HFF-Myc (cell line): ENCODE measurements at regions not wholly inside any gene's neighbourhood (a gene's known extent, or its start where the extent isn't known, plus 50 kb on each side); places are given as distances from the start of the nearest gene placed in this dataset.

Experiments
- DNase-seq: peaks from one replicate; pipeline ENCODE4 v3.0.0-alpha.2; 2011; ENCODE audit warnings: low read depth; ENCODE audit errors: extremely low read depth
- H3K4me3 ChIP-seq: replicated peaks from 2 replicates; pipeline ENCODE4 v1.5.1; 2011; ENCODE audit warnings: low read depth, mild to moderate bottlenecking, control low read depth, low read length
- TF ChIP-seq, protein P1 (sequence below): IDR thresholded peaks from 2 replicates; pipeline ENCODE4 v1.5.1; 2012; ENCODE audit warnings: mild to moderate bottlenecking, low read depth, low read length, control low read depth; ENCODE audit errors: missing control alignments

DNA sequence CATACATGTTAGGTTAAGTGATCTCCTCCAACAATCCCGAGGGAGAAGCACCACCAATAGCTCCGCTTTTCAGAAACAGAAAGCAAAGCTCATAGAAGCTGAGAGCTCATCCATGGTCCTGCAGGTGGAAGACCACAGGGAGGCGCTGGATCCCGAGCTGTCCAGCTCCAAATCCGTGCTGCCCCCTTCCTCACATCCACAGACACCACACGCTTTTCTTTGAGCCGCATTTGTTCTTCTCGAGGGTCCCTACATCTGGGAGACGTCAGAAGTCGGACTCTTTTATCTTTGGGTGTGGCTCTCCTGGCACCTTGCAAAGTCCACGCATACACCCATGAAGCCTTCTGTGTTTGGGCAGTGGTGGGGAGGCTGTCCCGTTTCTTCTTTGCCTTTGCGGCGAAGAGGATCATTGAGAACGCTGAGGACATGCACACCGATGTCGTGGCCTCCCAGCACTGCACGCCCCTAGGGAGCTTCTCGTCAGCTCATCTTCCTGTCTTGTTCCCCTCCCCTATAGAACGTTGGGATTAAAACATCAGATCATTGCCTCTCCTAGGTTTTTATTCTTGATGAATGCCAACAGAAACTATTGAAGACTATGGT is 184.8 kb downstream of the TEX29 start:
- TF ChIP-seq, protein P1, sequence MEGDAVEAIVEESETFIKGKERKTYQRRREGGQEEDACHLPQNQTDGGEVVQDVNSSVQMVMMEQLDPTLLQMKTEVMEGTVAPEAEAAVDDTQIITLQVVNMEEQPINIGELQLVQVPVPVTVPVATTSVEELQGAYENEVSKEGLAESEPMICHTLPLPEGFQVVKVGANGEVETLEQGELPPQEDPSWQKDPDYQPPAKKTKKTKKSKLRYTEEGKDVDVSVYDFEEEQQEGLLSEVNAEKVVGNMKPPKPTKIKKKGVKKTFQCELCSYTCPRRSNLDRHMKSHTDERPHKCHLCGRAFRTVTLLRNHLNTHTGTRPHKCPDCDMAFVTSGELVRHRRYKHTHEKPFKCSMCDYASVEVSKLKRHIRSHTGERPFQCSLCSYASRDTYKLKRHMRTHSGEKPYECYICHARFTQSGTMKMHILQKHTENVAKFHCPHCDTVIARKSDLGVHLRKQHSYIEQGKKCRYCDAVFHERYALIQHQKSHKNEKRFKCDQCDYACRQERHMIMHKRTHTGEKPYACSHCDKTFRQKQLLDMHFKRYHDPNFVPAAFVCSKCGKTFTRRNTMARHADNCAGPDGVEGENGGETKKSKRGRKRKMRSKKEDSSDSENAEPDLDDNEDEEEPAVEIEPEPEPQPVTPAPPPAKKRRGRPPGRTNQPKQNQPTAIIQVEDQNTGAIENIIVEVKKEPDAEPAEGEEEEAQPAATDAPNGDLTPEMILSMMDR, result no peak
- H3K4me3 ChIP-seq, result no peak overlapping the region
- no peak for DNase-seq

DNA sequence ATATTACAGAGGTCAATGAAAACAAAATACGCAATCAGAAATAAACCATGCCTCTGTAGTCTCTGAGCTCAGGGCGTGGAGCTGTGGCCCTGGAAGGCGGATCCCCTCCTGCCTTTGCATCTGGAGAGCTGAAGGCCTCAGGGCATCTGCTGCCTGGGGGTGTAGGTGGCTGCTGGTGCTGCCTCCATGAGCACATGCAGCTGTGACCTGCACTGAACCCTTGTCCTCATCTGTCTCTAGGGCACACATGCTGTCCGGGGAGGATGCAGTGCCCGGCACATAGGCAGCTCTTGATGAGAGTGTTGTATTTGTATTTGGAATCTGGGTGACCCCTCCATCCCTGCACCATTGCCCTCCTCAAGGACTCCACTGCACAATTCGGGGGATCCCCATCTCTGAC is 185.7 kb downstream of the TEX29 start:
- TF ChIP-seq, protein P1, result no peak
- no peak for DNase-seq
- no peak overlapping the region for H3K4me3 ChIP-seq

DNA sequence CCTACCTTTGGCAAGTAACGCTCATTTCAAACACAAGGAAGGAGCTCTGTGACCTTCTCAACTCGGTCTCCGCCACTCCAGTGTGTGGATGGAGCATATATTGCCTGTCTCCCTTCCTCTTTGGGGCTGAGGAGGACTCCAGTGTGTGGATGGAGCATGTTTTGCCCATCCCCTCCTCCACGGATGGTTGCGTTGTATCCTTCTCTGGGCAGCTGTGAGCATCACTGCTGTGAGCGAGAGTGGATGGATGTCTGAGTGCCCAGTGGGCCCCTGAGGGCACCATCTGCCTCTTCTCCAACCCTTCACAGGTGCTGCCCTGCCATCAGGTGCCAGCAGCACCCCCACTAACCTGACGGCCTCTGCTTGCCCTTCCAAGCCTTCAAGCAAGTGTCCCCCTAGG is 186.2 kb downstream of the TEX29 start:
- TF ChIP-seq, protein P1, result no peak
- no peak overlapping the region for H3K4me3 ChIP-seq
- DNase-seq, result no peak

DNA sequence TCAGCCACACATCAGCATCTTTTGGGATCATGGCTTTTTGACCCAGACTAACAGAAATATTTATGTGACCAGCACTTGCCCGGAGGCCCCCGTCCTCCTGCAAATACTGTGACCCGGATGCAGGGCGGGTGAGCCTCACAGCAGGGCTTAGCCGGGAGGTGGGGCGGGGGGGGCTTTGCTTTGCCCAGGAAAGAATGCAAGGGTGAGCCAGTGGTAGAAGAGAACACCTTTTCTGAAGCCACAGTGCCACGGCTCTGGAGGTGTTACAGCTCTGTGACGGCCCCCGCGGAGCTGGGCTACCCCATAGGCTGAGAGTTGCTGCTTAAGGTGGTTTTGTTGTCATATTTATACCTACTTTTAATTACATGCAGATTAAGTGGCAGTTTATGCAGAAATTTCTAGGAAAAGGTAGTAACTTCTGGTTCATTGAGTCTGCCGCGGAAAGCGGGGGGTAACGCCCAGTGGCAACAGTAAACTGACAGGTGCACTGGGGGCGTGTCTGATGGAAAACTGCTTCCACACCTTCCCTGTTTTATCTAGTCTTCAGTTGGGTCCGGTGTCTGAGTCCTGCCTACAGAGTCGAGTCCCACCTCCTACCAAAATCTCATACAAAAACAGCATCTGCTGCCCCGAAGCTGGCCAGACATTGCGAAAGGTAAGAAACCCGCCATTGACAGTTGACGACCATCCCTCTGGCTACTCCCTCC is 187.9 kb downstream of the TEX29 start:
- DNase-seq, result no peak
- TF ChIP-seq, protein P1, result no peak
- H3K4me3 ChIP-seq, result no peak overlapping the region

- TF ChIP-seq, protein P1, result no peak
- no peak for DNase-seq
- H3K4me3 ChIP-seq, result no peak overlapping the region
These were observed 188.6 kb downstream of the TEX29 start for GRCh38 chr13:111508902-111509509.

DNA sequence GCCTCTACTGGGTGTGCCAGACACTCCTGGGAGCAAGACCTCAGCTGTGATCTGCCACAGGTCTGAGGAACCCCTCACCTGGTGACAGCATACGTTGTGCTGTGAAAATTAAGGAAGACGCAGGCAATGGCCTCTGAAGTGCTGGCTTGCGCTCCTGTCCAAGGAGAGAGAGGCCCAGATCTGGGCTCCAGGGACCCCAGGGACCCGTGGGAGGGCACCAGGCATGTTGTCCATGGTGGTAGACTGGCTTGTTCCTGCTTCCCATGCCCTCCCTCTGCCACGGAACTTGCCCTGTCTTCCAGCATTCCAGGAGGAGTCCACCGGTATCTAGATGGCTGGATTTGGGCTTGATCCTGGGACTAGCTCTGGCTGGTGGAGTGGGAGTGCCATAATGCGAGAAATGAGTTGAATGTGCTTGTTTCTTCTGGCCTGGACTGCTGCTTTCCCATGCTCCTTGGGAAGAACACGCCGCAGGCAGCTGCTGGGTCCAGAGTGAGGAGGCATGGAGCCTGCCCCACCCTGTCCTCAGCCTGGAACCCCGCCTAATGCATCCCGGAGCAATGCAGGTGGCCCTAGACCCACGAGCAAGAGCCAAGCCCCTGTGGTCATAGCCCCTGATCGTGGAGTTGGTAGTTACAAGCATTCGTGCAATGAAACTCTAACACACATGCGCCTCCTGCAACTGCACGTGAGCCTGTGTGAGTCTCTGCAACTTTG is 190.2 kb downstream of the TEX29 start:
- no peak overlapping the region for H3K4me3 ChIP-seq
- DNase-seq, result no peak
- TF ChIP-seq, protein P1, result no peak
